Kasumi-1 (cell line): ENCODE measurements at regions not wholly inside any gene's neighbourhood (a gene's known extent, or its start where the extent isn't known, plus 50 kb on each side); places are given as distances from the start of the nearest gene placed in this dataset.
"Not testable (repeated sequence)": the region's sequence is repeated elsewhere in the genome, so short reads cannot be mapped to it uniquely, and the experiment has no call there.

Experiments used
- DNase-seq, 2 experiments: peaks; one replicate each; lab custom pipeline; 2025; lab: John Stamatoyannopoulos, UW

GRCh38 chr11:42840860-42841259 lies 470.9 kb upstream of the API5 start:
- no peak for DNase-seq

DNA sequence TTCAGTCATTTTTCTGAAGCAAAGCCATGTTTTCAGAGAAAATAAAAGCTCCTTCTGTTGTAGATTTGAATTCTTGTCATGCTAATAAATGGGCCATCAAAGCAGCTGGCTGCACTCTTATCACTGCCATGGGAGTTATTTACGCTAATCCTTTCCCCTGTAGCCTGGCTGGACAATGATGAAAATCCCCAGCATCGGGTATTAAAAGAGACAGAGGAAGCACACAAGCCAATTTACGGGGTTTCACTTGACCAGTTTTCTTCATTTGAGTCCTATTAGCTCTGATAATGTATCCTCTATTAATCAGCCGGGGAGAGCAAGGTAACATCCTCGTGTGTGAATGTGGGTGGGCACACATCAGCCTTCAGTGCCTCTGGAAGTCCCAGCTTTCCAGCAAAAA lies 470.2 kb upstream of the API5 start:
- no peak for DNase-seq

DNA sequence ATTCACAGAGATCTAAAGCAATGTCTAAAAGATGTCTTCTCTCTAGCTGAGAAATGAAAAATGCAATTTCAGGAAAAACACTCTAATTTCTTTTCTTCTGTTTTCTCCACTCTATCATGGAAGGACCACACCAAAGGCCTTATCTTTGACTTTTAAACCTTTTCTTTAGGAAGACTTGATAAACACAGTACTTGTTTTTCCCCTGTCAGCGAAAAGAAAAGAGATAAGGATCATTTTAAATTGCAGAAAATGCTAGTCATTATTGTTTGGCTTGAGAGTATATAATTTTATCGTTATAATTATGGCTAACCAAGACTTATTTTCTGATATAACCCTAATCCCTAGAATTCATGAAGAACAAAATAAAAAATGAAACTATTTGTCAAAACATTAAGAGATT lies 462.4 kb upstream of the API5 start:
- DNase-seq, result no peak

DNA sequence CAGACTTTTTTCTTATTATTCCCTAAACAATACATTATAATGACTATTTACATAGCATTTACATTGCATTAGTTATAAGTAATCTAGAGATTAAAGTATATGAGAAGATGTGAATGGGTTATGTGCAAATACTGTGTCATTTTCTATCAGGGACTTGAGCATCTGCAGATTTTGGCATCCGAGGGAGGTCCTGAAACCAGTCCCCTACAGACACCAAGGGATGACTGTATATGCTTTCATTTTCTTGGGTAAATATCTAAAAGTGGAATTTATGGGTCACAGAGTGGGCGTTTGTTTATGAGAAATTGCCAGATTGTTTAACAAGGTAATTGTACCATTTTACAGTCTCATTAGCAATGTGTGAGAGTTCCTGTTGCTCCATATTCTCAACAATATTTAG lies 454.5 kb upstream of the API5 start:
- DNase-seq, result no peak

DNA sequence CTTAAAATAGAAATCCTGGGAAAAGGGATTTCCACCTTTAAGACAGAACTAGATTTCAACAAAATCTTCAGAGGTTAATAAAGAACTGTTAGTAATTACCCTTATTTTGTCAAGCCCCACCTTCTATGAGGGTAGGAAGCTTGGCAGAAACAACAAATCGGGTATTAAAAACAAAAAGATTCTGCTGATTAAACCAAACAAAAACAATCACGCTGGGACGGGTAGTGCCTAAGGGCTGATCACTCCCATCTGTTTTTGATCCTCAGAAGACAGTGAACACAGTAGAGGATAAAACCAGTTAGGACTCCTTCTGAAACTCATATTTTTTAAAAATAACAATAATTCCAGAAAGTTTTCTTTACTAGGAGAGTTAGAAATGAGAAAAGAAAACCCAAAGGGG lies 441.3 kb upstream of the API5 start:
- DNase-seq, result no peak

DNA sequence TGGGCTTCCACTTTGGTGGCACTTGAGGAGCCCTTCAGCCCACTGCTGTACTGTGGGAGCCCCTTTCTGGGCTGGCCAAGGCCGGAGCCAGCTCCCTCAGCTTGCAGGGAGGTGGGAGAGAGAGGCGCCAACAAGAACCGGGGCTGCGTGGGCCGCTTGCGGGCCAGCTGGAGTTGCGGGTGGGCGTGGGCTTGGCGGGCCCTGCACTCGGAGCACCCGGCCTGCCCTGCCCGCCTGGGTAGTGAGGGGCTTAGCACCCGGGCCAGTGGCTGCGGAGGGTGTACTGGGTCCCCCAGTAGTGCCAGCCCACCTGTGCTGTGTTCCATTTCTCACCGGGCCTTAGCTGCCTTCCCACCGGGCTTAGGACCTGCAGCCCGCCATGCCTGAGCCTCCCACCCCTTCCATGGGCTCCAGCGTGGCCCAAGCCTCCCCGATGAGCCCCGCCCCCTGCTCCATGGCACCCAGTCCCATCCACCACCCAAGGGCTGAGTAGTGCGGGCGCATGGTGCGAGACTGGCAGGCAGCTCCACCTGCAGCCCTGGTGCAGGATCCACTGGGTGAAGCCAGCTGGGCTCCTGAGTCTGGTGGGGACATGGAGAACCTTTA lies 437.9 kb upstream of the API5 start:
- DNase-seq, result not testable (repeated sequence)

GRCh38 chr11:42881335-42881734 lies 430.5 kb upstream of the API5 start:
- not testable (repeated sequence) for DNase-seq

- DNase-seq, result no peak
These were observed 421.0 kb upstream of the API5 start for GRCh38 chr11:42890773-42891172.

- DNase-seq, result no peak
These were observed 410.7 kb upstream of the API5 start for GRCh38 chr11:42901084-42901483.

GRCh38 chr11:42906226-42906625 lies 405.6 kb upstream of the API5 start:
- no peak for DNase-seq

DNA sequence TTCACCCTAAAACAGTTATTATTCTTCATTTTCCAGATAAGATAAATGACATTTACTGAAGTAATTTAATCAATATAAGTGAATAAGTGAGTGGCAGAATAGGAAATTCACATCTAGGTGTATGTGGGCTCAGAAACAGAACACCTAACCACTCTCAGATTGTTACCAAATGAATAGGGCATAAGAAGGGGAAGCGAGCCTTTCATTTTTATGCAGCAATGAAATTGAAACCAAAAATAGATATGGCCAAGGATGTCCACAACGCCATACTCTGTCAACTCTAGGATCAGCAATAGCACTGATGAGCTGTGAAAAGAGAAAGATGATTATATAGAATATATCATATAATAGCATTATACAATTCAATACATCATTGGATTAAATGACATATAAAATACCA lies 398.1 kb upstream of the API5 start:
- DNase-seq, result no peak

DNA sequence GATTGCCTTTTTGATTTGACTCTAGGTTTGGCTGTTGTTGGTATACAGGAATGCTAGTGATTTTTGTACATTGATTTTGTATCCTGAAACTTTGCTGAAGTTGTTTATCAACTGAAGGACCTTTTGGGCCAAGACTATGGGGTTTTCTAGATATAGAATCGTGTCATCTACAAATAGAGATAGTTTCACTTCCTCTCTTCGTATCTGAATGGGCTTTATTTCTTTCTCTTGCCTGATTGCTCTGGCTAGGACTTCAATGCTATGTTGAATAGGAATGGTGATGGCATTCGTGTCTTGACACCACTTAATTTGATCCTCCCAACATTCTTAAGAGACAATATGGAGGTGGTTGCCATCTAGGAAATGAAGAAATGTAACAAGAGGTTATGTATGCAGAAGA lies 388.1 kb upstream of the API5 start:
- DNase-seq, result no peak

GRCh38 chr11:42925916-42926315 lies 385.9 kb upstream of the API5 start:
- DNase-seq, result no peak

DNA sequence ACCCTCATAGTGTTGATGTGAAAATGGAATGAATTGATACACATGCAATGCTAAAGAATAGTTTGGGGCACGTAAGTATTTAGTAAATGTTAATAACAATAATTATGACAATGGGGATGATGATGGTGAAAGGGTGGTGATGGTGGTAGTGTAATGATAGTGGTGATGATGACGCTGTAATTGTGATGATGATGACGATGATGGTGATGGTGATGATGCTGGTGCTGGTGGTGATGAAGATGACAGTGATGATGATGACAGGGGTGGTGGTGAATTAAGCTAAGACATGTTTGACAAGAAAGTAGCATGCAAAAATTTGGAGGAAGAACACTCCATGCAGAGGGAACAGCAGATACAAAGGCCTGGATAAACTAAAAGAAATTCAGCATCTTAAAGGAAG lies 364.4 kb upstream of the API5 start:
- DNase-seq, result no peak

- DNase-seq, result not testable (repeated sequence)
These were observed 361.9 kb upstream of the API5 start for GRCh38 chr11:42949738-42950376.

DNA sequence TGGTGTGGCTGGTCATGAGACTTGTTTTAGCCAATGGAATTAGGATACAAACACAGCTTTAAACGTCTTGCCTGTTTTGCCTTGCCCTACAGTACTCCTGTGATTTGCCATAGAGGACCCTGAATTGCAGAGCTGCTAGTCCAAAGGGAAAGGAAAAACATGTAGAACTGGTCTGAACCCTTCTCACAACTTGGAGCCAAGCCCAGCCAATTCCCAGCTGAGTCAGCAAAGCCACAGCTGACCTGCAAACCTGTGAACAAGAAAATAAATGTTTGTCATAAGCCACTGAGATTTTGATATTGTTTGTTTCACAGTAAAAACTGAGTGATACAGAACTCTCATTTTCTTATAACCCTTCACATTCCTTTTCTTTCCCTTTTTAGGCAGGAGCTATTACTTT lies 360.5 kb upstream of the API5 start:
- DNase-seq, result no peak

DNA sequence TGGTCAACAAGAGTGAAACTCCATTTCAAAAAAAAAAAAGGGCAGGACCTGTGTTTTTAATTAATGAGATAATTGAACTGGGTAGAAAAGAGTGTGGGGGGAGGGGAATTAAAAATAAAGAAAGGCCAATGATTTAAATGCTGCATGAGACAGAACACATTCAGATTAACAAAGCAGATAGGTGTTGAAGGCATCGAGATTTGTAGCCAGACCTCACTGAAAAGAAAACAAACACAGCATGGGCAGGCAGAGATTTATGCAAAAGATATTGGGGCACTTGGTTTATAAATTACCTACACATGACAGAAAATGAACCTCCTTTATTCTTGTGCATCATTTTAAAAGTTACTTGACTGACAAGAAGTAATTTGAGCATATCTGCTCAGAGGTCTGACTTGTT lies 354.0 kb upstream of the API5 start:
- no peak for DNase-seq

- no peak for DNase-seq
These were observed 353.2 kb upstream of the API5 start for GRCh38 chr11:42958635-42959034.

DNA sequence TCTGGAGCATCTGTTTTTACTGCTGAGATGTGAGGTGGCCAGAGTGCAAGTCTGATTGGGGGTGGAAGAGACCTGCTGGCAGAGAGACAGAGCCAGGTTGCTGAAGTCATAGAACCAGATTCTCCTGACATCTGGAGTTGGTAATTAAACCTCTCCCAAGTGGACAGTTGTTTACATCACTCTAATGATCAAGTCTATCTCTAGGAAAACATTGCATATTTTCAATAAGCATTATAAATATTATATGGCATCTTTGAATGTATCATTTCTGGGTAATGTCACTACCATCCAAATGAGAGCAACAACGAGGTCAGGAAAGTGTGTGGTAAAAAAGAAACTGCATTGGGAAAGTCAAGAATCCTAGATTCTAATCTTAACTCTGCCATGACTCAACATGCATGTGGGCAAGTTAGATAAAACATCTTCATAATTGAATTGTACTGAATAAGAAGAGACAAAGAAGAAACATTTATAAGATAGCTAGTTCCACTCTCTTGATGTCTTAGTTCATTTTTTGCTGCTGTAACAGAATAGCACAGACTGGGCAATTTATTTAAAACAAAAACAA lies 351.2 kb upstream of the API5 start:
- DNase-seq, result no peak

DNA sequence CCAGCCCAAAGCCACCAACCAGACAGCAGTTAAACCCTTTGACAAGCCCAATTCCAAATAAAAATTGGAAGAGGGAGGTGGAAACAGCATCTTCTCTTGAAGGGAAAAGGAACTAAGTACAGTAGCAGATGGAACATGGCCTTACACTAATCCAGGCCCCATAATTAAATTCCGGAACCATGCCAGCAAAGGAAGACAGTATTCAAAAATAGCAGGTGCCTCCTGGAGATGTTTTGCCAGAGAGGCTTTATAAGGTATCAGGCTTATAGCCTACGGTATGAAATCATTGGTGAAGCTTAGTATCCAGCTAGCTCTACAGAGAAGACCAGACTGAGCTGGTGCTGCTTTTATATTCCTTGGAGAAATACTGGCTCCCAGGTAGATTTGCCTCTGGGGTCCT lies 344.1 kb upstream of the API5 start:
- DNase-seq, result no peak

GRCh38 chr11:42972741-42973140 lies 339.1 kb upstream of the API5 start:
- no peak for DNase-seq

DNA sequence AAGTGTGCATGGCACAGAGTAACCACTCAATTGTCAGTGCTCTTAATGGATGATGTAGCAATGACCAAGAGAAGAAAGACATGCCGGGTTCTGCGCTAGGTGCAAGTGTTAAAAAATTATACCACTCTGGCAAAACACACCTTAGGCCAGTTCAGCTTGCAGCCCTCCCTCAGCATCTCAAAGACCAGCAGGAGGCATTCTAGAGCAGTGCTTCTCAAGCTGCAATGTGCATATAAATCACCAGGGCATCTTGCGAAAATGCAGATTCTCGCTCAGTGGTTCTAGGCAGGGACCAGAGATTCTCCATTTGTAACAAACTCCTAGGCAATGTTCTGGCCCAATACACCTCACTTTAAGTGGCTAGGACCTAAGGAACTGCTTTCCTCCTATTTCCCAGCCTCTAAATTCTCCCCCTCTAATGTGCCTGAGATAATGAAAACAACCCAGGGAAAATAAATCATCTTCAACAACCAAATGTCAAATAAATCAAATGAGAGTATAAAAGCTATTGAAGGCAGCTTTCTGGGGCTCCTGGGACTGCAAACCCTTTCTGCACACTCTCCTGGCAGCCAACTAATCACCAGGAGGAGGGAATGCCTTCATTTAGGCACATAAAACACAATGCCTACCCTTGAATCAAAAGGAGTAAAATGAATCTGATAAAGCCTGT lies 337.2 kb upstream of the API5 start:
- DNase-seq, result no peak

DNA sequence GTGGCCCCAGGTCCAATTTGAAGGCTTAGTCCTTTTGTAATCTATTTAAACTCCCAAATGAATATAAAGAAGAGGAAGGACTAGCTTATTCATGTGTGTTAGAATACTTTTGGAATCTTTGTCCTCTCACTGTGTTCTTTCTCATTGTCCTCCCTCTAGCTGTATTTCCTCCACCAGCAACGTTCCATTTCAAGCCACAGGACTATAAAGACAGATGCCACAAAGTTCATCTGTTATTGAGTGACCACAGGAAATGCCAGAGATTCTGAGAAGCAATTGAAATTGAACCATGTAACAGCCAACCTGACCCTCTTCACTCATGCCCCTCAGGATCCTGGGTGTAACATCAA lies 336.6 kb upstream of the API5 start:
- no peak for DNase-seq
